IMR-90 (cell line): ENCODE measurements at regions not wholly inside any gene's neighbourhood (a gene's known extent, or its start where the extent isn't known, plus 50 kb on each side); places are given as distances from the start of the nearest gene placed in this dataset.

ENCODE experiments used
- ATAC-seq: fragments of 200-7000 bp; cut with Tn5 transposase; 2 replicates; pipeline ENCODE4 v1.9.1; 2020; ENCODE audit warnings: low read depth, mild to moderate bottlenecking, moderate library complexity
- BruUV-seq: library from RNA; stranded (reverse); fragments of 400-500 nt; replicated peaks from 2 replicates; lab custom pipeline; 2021; lab: Mats Ljungman, UMichigan
- CTCF ChIA-PET: fragments of 300-600 bp; formaldehyde crosslinking; extraction: SDS; loops from one replicate; lab custom pipeline; 2021; ENCODE audit warnings: antibody characterized with exemption; lab: Yijun Ruan, JAX
- POLR2A ChIA-PET: fragments of 300-600 bp; sonication (Branson Sonifier 250); formaldehyde crosslinking; loops from one replicate; lab custom pipeline; 2022; ENCODE audit warnings: antibody characterized with exemption; ENCODE audit not compliant: unreplicated experiment; lab: Charles Lee
- DNase-seq: peaks from one replicate; pipeline ENCODE4 v3.0.0; 2013
- H2AFZ ChIP-seq: replicated peaks from 2 replicates; pipeline ENCODE3; 2013; ENCODE audit warnings: low read length, mild to moderate bottlenecking; ENCODE audit not compliant: poor library complexity
- H2AK5ac ChIP-seq: 2 replicates; pipeline ENCODE4 v1.6.1; 2013; ENCODE audit warnings: low read depth, low read length, inconsistent platforms
- H2AK9ac ChIP-seq: replicated peaks from 2 replicates; pipeline ENCODE3; 2013; ENCODE audit warnings: mild to moderate bottlenecking, low read depth, low read length, moderate library complexity; ENCODE audit not compliant: poor library complexity
- H2BK120ac ChIP-seq: 2 replicates; pipeline ENCODE4 v1.6.1; 2013; ENCODE audit warnings: low read depth, low read length, inconsistent platforms
- H2BK15ac ChIP-seq: 3 replicates; pipeline ENCODE4 v1.6.1; 2013; ENCODE audit warnings: low read depth, low read length, inconsistent platforms
- H2BK20ac ChIP-seq: 2 replicates; pipeline ENCODE4 v1.6.1; 2013; ENCODE audit warnings: low read depth, mild to moderate bottlenecking, inconsistent platforms, low read length, moderate library complexity
- H2BK5ac ChIP-seq: 2 replicates; pipeline ENCODE4 v1.6.1; 2013; ENCODE audit warnings: mild to moderate bottlenecking, low read depth, low read length, inconsistent platforms; ENCODE audit not compliant: poor library complexity, severe bottlenecking
- H3K14ac ChIP-seq: replicated peaks from 2 replicates; pipeline ENCODE4 v1.6.1; 2013; ENCODE audit warnings: low read depth, low read length, inconsistent platforms
- H3K18ac ChIP-seq: 2 replicates; pipeline ENCODE4 v1.6.1; 2013; ENCODE audit warnings: low read depth, low read length, control low read depth
- H3K23ac ChIP-seq: 2 replicates; pipeline ENCODE4 v1.6.1; 2013; ENCODE audit warnings: low read depth, low read length, inconsistent platforms
- H3K27ac ChIP-seq: 2 replicates; pipeline ENCODE4 v1.5.1; 2013; ENCODE audit warnings: mild to moderate bottlenecking, control low read depth, low read length; ENCODE audit not compliant: insufficient read depth
- H3K27me3 ChIP-seq: 2 replicates; pipeline ENCODE4 v1.6.1; 2013; ENCODE audit warnings: low read length; ENCODE audit not compliant: control insufficient read depth, insufficient read depth
- H3K36me3 ChIP-seq: 2 replicates; pipeline ENCODE4 v1.6.1; 2013; ENCODE audit warnings: low read length, mixed read lengths; ENCODE audit not compliant: control insufficient read depth, insufficient read depth
- H3K4ac ChIP-seq: 2 replicates; pipeline ENCODE4 v1.6.1; 2013; ENCODE audit warnings: low read depth, low read length, inconsistent platforms
- H3K4me1 ChIP-seq: 2 replicates; pipeline ENCODE4 v1.6.1; 2013; ENCODE audit warnings: low read length, mixed read lengths; ENCODE audit not compliant: control insufficient read depth, insufficient read depth
- H3K4me2 ChIP-seq: 2 replicates; pipeline ENCODE4 v1.6.1; 2013; ENCODE audit warnings: low read depth, mild to moderate bottlenecking, control low read depth, low read length, moderate library complexity
- H3K4me3 ChIP-seq: 2 replicates; pipeline ENCODE4 v1.5.1; 2013; ENCODE audit warnings: low read depth, mild to moderate bottlenecking, control low read depth, low read length, moderate library complexity; ENCODE audit not compliant: insufficient read depth
- H3K56ac ChIP-seq: 2 replicates; pipeline ENCODE4 v1.6.1; 2013; ENCODE audit warnings: low read length, inconsistent platforms; ENCODE audit not compliant: insufficient read depth; ENCODE audit errors: extremely low read depth
- H3K79me1 ChIP-seq, 2 experiments: 2 replicates each; pipeline ENCODE4 v1.6.1; 2013; ENCODE audit warnings: low read length in 2 of 2, inconsistent platforms in 1 of 2, low read depth in 1 of 2
- H3K9ac ChIP-seq: 2 replicates; pipeline ENCODE4 v1.6.1; 2013; ENCODE audit warnings: low read depth, low read length, control low read depth
- H3K9me1 ChIP-seq: 2 replicates; pipeline ENCODE4 v1.6.1; 2013; ENCODE audit warnings: low read length, inconsistent platforms; ENCODE audit not compliant: insufficient read depth
- H3K9me3 ChIP-seq: 2 replicates; pipeline ENCODE4 v1.6.1; 2013; ENCODE audit warnings: low read length; ENCODE audit not compliant: control insufficient read depth, insufficient read depth
- H4K20me1 ChIP-seq: 2 replicates; pipeline ENCODE4 v1.6.1; 2013; ENCODE audit warnings: low read length, inconsistent platforms; ENCODE audit not compliant: insufficient read depth
- H4K5ac ChIP-seq: 2 replicates; pipeline ENCODE4 v1.6.1; 2013; ENCODE audit warnings: mild to moderate bottlenecking, low read depth, low read length, control low read depth
- H4K8ac ChIP-seq, 2 experiments: 2 replicates each; pipeline ENCODE4 v1.6.1; 2013; ENCODE audit warnings: low read depth in 2 of 2, low read length in 2 of 2, control low read depth in 1 of 2, inconsistent platforms in 1 of 2
- H4K91ac ChIP-seq: 2 replicates; pipeline ENCODE4 v1.6.1; 2013; ENCODE audit warnings: low read depth, low read length, inconsistent platforms; ENCODE audit not compliant: insufficient read depth
- BHLHE40 ChIP-seq: fragments of 150-350 bp; IDR thresholded peaks from 2 replicates; pipeline ENCODE4 v1.6.1; 2016; ENCODE audit warnings: mild to moderate bottlenecking, low read depth, low read length
- CEBPB ChIP-seq: IDR thresholded peaks from 2 replicates; pipeline ENCODE4 v1.6.1; 2012; ENCODE audit warnings: low read depth, low read length, improper control_type of control experiment
- CHD1 ChIP-seq: IDR thresholded peaks from 2 replicates; pipeline ENCODE4 v1.6.1; 2012; ENCODE audit warnings: low read depth, low read length, improper control_type of control experiment
- ELK1 ChIP-seq: fragments of 150-350 bp; IDR thresholded peaks from 2 replicates; pipeline ENCODE4 v1.6.1; 2016; ENCODE audit warnings: low read depth, mild to moderate bottlenecking, low read length, moderate library complexity, borderline replicate concordance
- FOS ChIP-seq: fragments of 150-350 bp; IDR thresholded peaks from 2 replicates; pipeline ENCODE4 v1.6.1; 2016; ENCODE audit warnings: low read depth, low read length
- MAFK ChIP-seq: IDR thresholded peaks from 2 replicates; pipeline ENCODE4 v1.6.1; 2012; ENCODE audit warnings: low read depth, low read length, improper control_type of control experiment
- NFE2L2 ChIP-seq: fragments of 150-350 bp; IDR thresholded peaks from 2 replicates; pipeline ENCODE4 v1.6.1; 2016; ENCODE audit warnings: low read depth, mild to moderate bottlenecking, low read length
- POLR2A ChIP-seq: IDR thresholded peaks from 2 replicates; pipeline ENCODE4 v1.6.1; 2012; ENCODE audit warnings: mild to moderate bottlenecking, low read depth, low read length
- RAD21 ChIP-seq: IDR thresholded peaks from 2 replicates; pipeline ENCODE4 v1.6.1; 2012; ENCODE audit warnings: low read length, improper control_type of control experiment
- RFX5 ChIP-seq: IDR thresholded peaks from 2 replicates; pipeline ENCODE4 v1.8.0; 2012; ENCODE audit warnings: low read depth, mild to moderate bottlenecking, low read length, moderate library complexity
- SMC3 ChIP-seq: fragments of 150-350 bp; IDR thresholded peaks from 2 replicates; pipeline ENCODE4 v1.6.1; 2016; ENCODE audit warnings: low read depth, mild to moderate bottlenecking, antibody characterized with exemption, low read length, moderate library complexity
- WGBS, 2 experiments: methylation state at CpG; one replicate each; pipeline versions ENCODE4 v1.1.5 to v1.1.7; 2013; ENCODE audit warnings: missing lambda C conversion rate in 2 of 2; ENCODE audit not compliant: insufficient read length in 1 of 2; ENCODE audit errors: extremely low coverage in 2 of 2; 5-methylcytosine and 5-hydroxymethylcytosine counted together
- dilution Hi-C: fragments of 300-500 bp; cut with HindIII; formaldehyde crosslinking; loops from one replicate; pipeline ENCODE4 v1.14.3; 2018; ENCODE audit warnings: low sequenced_read_pairs; ENCODE audit not compliant: unreplicated experiment
- in situ Hi-C: fragments of 300-500 bp; cut with MboI; formaldehyde crosslinking; loops from 3 replicates; pipeline ENCODE4 v1.14.3; 2019; ENCODE audit warnings: low sequenced_read_pairs, inconsistent platforms, mixed read lengths
- intact Hi-C: fragments of 100-400 bp; cut with micrococcal nuclease; formaldehyde crosslinking; loops from 2 replicates; pipeline ENCODE4 v1.10.0; 2022
- TF ChIP-seq, protein P1 (sequence below): fragments of 150-350 bp; IDR thresholded peaks from 2 replicates; pipeline ENCODE4 v1.6.1; 2017; ENCODE audit warnings: mild to moderate bottlenecking, antibody characterized with exemption, low read length, low read depth

DNA sequence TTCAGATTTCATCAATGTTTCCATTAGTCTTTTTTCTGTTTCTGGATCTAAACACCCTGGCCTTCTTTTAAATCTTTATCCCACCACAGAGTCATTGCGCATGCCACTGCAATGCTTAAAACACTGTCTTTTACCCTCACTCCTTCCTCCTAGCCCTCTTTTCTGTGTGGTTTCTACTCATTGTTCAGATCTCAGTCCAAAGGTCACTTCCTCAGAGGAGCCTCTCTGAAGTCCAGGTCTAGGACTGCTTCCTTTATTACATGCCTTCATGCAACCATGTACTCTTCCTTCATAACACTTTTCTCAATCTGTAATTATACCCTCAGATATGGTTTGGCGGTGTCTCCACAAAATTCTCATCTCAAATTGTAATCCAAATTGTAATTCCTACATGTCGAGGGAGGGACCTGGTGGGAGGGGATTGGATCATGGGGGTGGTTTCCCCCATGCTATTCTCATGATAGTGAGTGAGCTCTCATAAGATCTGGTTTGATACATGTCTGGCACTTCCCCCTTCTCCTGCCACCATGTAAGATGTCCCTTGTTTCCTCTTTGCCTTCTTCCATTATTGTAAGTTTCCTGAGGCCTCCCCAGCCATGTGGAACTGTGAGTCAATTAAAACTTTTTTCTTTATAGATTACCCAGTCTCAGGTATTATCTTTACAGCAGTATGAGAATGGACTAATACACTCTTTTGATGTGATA is 808.9 kb downstream of the DIAPH3 start:
- no peak overlapping the region for H4K8ac ChIP-seq
- H3K56ac ChIP-seq, result no peak overlapping the region
- H3K4me3 ChIP-seq, result no peak overlapping the region
- no peak overlapping the region for H2AK9ac ChIP-seq
- TF ChIP-seq MAFK (no peak), CHD1 (no peak), SMC3 (no peak), RFX5 (no peak), POLR2A (no peak), CEBPB (no peak), ELK1 (no peak), FOS (no peak), NFE2L2 (no peak), RAD21 (no peak), BHLHE40 (no peak)
- TF ChIP-seq, protein P1, sequence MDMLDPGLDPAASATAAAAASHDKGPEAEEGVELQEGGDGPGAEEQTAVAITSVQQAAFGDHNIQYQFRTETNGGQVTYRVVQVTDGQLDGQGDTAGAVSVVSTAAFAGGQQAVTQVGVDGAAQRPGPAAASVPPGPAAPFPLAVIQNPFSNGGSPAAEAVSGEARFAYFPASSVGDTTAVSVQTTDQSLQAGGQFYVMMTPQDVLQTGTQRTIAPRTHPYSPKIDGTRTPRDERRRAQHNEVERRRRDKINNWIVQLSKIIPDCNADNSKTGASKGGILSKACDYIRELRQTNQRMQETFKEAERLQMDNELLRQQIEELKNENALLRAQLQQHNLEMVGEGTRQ, result no peak
- DNase-seq, result no peak
- H2AK5ac ChIP-seq, result no peak overlapping the region
- dilution Hi-C loops, result no loop called here
- no peak overlapping the region for H3K27ac ChIP-seq
- no peak overlapping the region for H3K18ac ChIP-seq
- H3K9me1 ChIP-seq, result no peaks in the 10 kb centered on the region
- in situ Hi-C loops, result no loop called here
- H3K4me1 ChIP-seq, result no peaks in the 10 kb centered on the region
- CTCF ChIA-PET, result no interaction called here
- no peaks in the 10 kb centered on the region for H3K79me1 ChIP-seq
- H3K4ac ChIP-seq, result no peak overlapping the region
- whole genome bisulfite sequencing, 2 experiments, result 86% methylated on average over 1 of the region's 3 CpGs; no CpG with 5 or more reads in 1 of the 2 experiments
- no TSS peak for BruUV-seq
- intact Hi-C loops, result no loop called here
- H3K9me3 ChIP-seq, result no peaks in the 10 kb centered on the region
- no peaks in the 10 kb centered on the region for H4K20me1 ChIP-seq
- H3K27me3 ChIP-seq, result no peaks in the 10 kb centered on the region; the same call in 1 of the 2 replicates
- POLR2A ChIA-PET, result no interaction called here
- H3K14ac ChIP-seq, result no peak overlapping the region
- no peak overlapping the region for H4K91ac ChIP-seq
- H2BK5ac ChIP-seq, result no peak overlapping the region
- no peak overlapping the region for H2BK20ac ChIP-seq
- no peak overlapping the region for H4K5ac ChIP-seq
- no peak overlapping the region for H2BK120ac ChIP-seq
- no peak overlapping the region for H3K4me2 ChIP-seq
- H3K9ac ChIP-seq, result no peak overlapping the region
- H3K36me3 ChIP-seq, result no peaks in the 10 kb centered on the region
- ATAC-seq, result no peak
- no peak overlapping the region for H3K23ac ChIP-seq
- H2AFZ ChIP-seq, result no peak overlapping the region
- no peak overlapping the region for H2BK15ac ChIP-seq
